ENCODE measurements at regions not wholly inside any gene's neighbourhood (a gene's known extent, or its start where the extent isn't known, plus 50 kb on each side); places are given as distances from the start of the nearest gene placed in this dataset.
"Not testable (repeated sequence)": the region's sequence is repeated elsewhere in the genome, so short reads cannot be mapped to it uniquely, and the experiment has no call there.

GRCh38 chr6:100078509-100078908 is 84.5 kb upstream of the MCHR2 start:
- 14 to 100% (median 59%) methylated on average over 1 to 4 of the region's 5 CpGs; no CpG with 5 or more reads in 2 of the 10 experiments for WGBS, 10 experiments
- Histone ChIP-seq H3K4me3 (no peak overlapping the region), H3K27ac (no peak overlapping the region), H3K4me1 (replicated peaks in 1 of 2) (no peaks in the 10 kb centered on the region)
- peak in 3 of 8 experiments; percentile 18 to 68 (median 25) for ATAC-seq (replicated peaks in 6 of 8)
- in situ Hi-C loops (cut with MboI; ENCODE audit: low pct_unique_long_range_greater_than_20kb in 2 of 9, low sequenced_read_pairs in 9 of 9, unreplicated experiment in 9 of 9): loop anchor here in 7 of 9 experiments (25.0 kb wide), 2 partner anchors 191 to 216 kb away; no protein-coding TSS in a partner anchor

GRCh38 chr6:100065348-100065747 is 71.3 kb upstream of the MCHR2 start:
- no peak overlapping the region for H3K27ac ChIP-seq
- in situ Hi-C loops (cut with MboI; ENCODE audit: low pct_unique_long_range_greater_than_20kb in 2 of 9, low sequenced_read_pairs in 9 of 9, unreplicated experiment in 9 of 9): no loop called here
- H3K4me1 ChIP-seq (replicated peaks in 1 of 2): no peaks in the 10 kb centered on the region
- no peak for ATAC-seq (replicated peaks in 6 of 8)
- WGBS, 10 experiments: 50 to 80% methylated on average over 1 of the region's 1 CpG; no CpG with 5 or more reads in 8 of the 10 experiments
- no peak overlapping the region for H3K4me3 ChIP-seq

- no peak overlapping the region for H3K4me3 ChIP-seq
- no peaks in the 10 kb centered on the region for H3K4me1 ChIP-seq (replicated peaks in 1 of 2)
- ATAC-seq (replicated peaks in 6 of 8): no peak
- in situ Hi-C loops (cut with MboI; ENCODE audit: low pct_unique_long_range_greater_than_20kb in 2 of 9, low sequenced_read_pairs in 9 of 9, unreplicated experiment in 9 of 9): no loop called here
- no peak overlapping the region for H3K27ac ChIP-seq
- WGBS, 10 experiments: 63 to 97% (median 92%) methylated on average over 1 to 4 of the region's 4 CpGs; no CpG with 5 or more reads in 1 of the 10 experiments
Observed at GRCh38 chr6:100062621-100063020, 68.6 kb upstream of the MCHR2 start.

- ATAC-seq (replicated peaks in 6 of 8): peak in 1 of 8 experiments; percentile 68
- no peak overlapping the region for H3K27ac ChIP-seq
- H3K4me1 ChIP-seq (replicated peaks in 1 of 2): no peaks in the 10 kb centered on the region
- H3K4me3 ChIP-seq: no peak overlapping the region
- in situ Hi-C loops (cut with MboI; ENCODE audit: low pct_unique_long_range_greater_than_20kb in 2 of 9, low sequenced_read_pairs in 9 of 9, unreplicated experiment in 9 of 9): no loop called here
- WGBS, 10 experiments: 17 to 100% (median 85%) methylated on average over 1 to 2 of the region's 2 CpGs; no CpG with 5 or more reads in 4 of the 10 experiments
Observed at GRCh38 chr6:100057941-100058340, 63.9 kb upstream of the MCHR2 start.

- in situ Hi-C loops (cut with MboI; ENCODE audit: low pct_unique_long_range_greater_than_20kb in 2 of 9, low sequenced_read_pairs in 9 of 9, unreplicated experiment in 9 of 9): no loop called here
- Histone ChIP-seq H3K4me1 (replicated peaks in 1 of 2) (no peaks in the 10 kb centered on the region), H3K27ac (no peak overlapping the region), H3K4me3 (no peak overlapping the region)
- ATAC-seq (replicated peaks in 6 of 8): no peak
- 5 to 94% (median 78%) methylated on average over 1 to 2 of the region's 2 CpGs for WGBS, 10 experiments
Observed at GRCh38 chr6:100050550-100050949, 56.5 kb upstream of the MCHR2 start.

GRCh38 chr6:100043961-100044360 is 49.9 kb upstream of the MCHR2 start:
- H3K4me1 ChIP-seq (replicated peaks in 1 of 2); in situ Hi-C loops (cut with MboI; ENCODE audit: low pct_unique_long_range_greater_than_20kb in 2 of 9, low sequenced_read_pairs in 9 of 9, unreplicated experiment in 9 of 9); H3K4me3 ChIP-seq; H3K27ac ChIP-seq; ATAC-seq (replicated peaks in 6 of 8): not testable (repeated sequence)
